HL-60 (cell line): ENCODE measurements at regions not wholly inside any gene's neighbourhood (a gene's known extent, or its start where the extent isn't known, plus 50 kb on each side); places are given as distances from the start of the nearest gene placed in this dataset.

ENCODE experiments used
- DNase-seq, 2 experiments: peaks; one replicate each; pipeline ENCODE4 v3.0.0-alpha.2; 2010 to 2020; ENCODE audit warnings: low read depth in 1 of 2, low spot score in 1 of 2
- H3K27ac ChIP-seq: fragments of 250-450 bp; sonication (Bioruptor Pico); replicated peaks from 2 replicates; pipeline ENCODE4 v1.5.1; 2020; ENCODE audit warnings: mild to moderate bottlenecking, moderate library complexity
- H3K27me3 ChIP-seq: fragments of 250-450 bp; sonication (Bioruptor Pico); 2 replicates; pipeline ENCODE4 v1.5.1; 2021; ENCODE audit warnings: mild to moderate bottlenecking, moderate library complexity; ENCODE audit not compliant: insufficient read depth, poor library complexity, severe bottlenecking
- H3K4me3 ChIP-seq: replicated peaks from 2 replicates; pipeline ENCODE4 v1.5.1; 2011; ENCODE audit warnings: mild to moderate bottlenecking, control low read depth, low read length; ENCODE audit not compliant: insufficient read depth
- CTCF ChIP-seq: IDR thresholded peaks from one replicate; pipeline ENCODE4 v1.5.1; 2011; ENCODE audit warnings: low read length, control low read depth, inconsistent platforms; ENCODE audit not compliant: insufficient read depth
- GABPA ChIP-seq: IDR thresholded peaks from 2 replicates; pipeline ENCODE4 v1.6.1; 2012; ENCODE audit warnings: low read depth
- POLR2AphosphoS5 ChIP-seq: IDR thresholded peaks from 2 replicates; pipeline ENCODE4 v1.6.1; 2012; ENCODE audit warnings: low read depth
- REST ChIP-seq: IDR thresholded peaks from 2 replicates; pipeline ENCODE4 v1.6.1; 2012; ENCODE audit warnings: low read depth; ENCODE audit not compliant: insufficient replicate concordance
- SPI1 ChIP-seq: IDR thresholded peaks from 2 replicates; pipeline ENCODE4 v1.6.1; 2012; ENCODE audit warnings: low read depth, mild to moderate bottlenecking, borderline replicate concordance

GRCh38 chr16:7912132-7912531 lies 579.5 kb downstream of the RBFOX1 start:
- H3K4me3 ChIP-seq = no peak overlapping the region
- DNase-seq = no peak
- no peaks in the 10 kb centered on the region for H3K27me3 ChIP-seq
- no peak overlapping the region for H3K27ac ChIP-seq
- TF ChIP-seq CTCF = no peak
- TF ChIP-seq GABPA = no peak
- no peak for TF ChIP-seq SPI1
- no peak for TF ChIP-seq POLR2AphosphoS5
- TF ChIP-seq REST = no peak

GRCh38 chr16:7910116-7910515 lies 577.5 kb downstream of the RBFOX1 start:
- no peak overlapping the region for H3K27ac ChIP-seq
- no peaks in the 10 kb centered on the region for H3K27me3 ChIP-seq
- no peak for DNase-seq
- no peak overlapping the region for H3K4me3 ChIP-seq
- TF ChIP-seq POLR2AphosphoS5 = no peak
- TF ChIP-seq SPI1 = no peak
- TF ChIP-seq CTCF = no peak
- no peak for TF ChIP-seq GABPA
- no peak for TF ChIP-seq REST

- H3K27me3 ChIP-seq = no peaks in the 10 kb centered on the region
- no peak overlapping the region for H3K4me3 ChIP-seq
- TF ChIP-seq CTCF (no peak), POLR2AphosphoS5 (no peak), SPI1 (no peak)
Measured at GRCh38 chr16:7888411-7888810, 555.8 kb downstream of the RBFOX1 start.

GRCh38 chr16:7887316-7887715 lies 554.7 kb downstream of the RBFOX1 start:
- Histone ChIP-seq H3K4me3 (no peak overlapping the region), H3K27me3 (no peaks in the 10 kb centered on the region), H3K27ac (no peak overlapping the region)
- DNase-seq = no peak
- no peak for TF ChIP-seq CTCF
- no peak for TF ChIP-seq GABPA
- TF ChIP-seq REST = no peak
- TF ChIP-seq POLR2AphosphoS5 = no peak
- no peak for TF ChIP-seq SPI1

More at GRCh38 chr16:7888411-7888810, 555.8 kb downstream of the RBFOX1 start:
- no peak for DNase-seq
- no peak overlapping the region for H3K27ac ChIP-seq
